Uterus (tissue), 3 donors: ENCODE measurements at regions not wholly inside any gene's neighbourhood (a gene's known extent, or its start where the extent isn't known, plus 50 kb on each side); places are given as distances from the start of the nearest gene placed in this dataset.
A peak's percentile ranks its signal among the peaks of the same experiment; 100 is the strongest.

Experiments used
- DNase-seq, 2 donors: peaks; one replicate each; pipeline ENCODE4 v3.0.0-alpha.2; 2019 to 2020
- H3K27ac ChIP-seq, 2 donors: fragments of 200-600 bp; sonication (generic); 1 replicate in 1 of 2; 2 replicates in 1 of 2; pipeline ENCODE4 v1.5.1; 2016 to 2018
- H3K27me3 ChIP-seq, 2 donors: fragments of 200-600 bp; sonication (generic); one replicate each; pipeline ENCODE4 v1.5.1; 2018 to 2019; ENCODE audit warnings: control low read depth in 1 of 2
- H3K36me3 ChIP-seq, 2 donors: fragments of 200-600 bp; sonication (generic); one replicate each; pipeline ENCODE4 v1.5.1; 2019; ENCODE audit warnings: control low read depth in 1 of 2
- H3K4me1 ChIP-seq, 2 donors: fragments of 200-600 bp; sonication (generic); one replicate each; pipeline ENCODE4 v1.5.1; 2018 to 2019; ENCODE audit warnings: control low read depth in 1 of 2
- H3K4me3 ChIP-seq, 2 donors: fragments of 200-600 bp; sonication (generic); 1 replicate in 1 of 2; 2 replicates in 1 of 2; pipeline ENCODE4 v1.5.1; 2018 to 2019; ENCODE audit warnings: mild to moderate bottlenecking in 1 of 2
- H3K9me3 ChIP-seq, 2 donors: fragments of 200-600 bp; sonication (generic); one replicate each; pipeline ENCODE4 v1.5.1; 2019; ENCODE audit warnings: control low read depth in 1 of 2
- POLR2A ChIP-seq, 2 donors: fragments of 450-650 bp; IDR thresholded peaks; one replicate each; pipeline ENCODE4 v1.6.1; 2016; ENCODE audit warnings: antibody characterized with exemption in 2 of 2, mild to moderate bottlenecking in 1 of 2, moderate library complexity in 1 of 2
- intact Hi-C: fragments of 100-400 bp; cut with DNase I; formaldehyde crosslinking; loops from one replicate; pipeline ENCODE4 v1.15.1; 2023; ENCODE audit warnings: low total_unique reads
- TF ChIP-seq, protein P1 (sequence below), 4 experiments: fragments of 200-600 bp in 2 of 4; fragments of 450-650 bp in 2 of 4; sonication (generic) in 2 of 4; IDR thresholded peaks; one replicate each; pipeline ENCODE4 v1.5.1; 2016 to 2019; ENCODE audit warnings: antibody characterized with exemption in 4 of 4, mild to moderate bottlenecking in 2 of 4, moderate library complexity in 1 of 4
- donor health status: DM: yes; HTN: yes; CAD: no.

DNA sequence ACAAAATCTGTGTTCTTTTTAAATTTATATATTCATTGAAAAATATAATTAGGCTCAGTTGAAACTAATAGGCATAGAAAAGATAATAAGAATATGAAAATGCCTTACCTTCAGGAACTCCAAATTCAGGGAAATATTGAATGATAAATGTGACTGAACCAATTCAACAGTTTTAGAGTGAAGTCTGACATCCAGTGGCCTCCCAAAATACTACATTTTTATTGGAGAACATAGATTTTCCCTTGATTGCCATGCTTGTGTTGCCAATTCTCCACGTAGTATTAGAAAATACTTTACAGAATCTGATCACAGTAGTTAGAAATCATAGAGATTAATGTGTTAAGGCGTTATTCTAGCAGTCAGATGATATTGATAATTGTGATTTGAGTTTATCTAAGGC lies 1246.7 kb downstream of the GATA3 start:
- intact Hi-C loops, result no loop called here
- TF ChIP-seq, protein P1, sequence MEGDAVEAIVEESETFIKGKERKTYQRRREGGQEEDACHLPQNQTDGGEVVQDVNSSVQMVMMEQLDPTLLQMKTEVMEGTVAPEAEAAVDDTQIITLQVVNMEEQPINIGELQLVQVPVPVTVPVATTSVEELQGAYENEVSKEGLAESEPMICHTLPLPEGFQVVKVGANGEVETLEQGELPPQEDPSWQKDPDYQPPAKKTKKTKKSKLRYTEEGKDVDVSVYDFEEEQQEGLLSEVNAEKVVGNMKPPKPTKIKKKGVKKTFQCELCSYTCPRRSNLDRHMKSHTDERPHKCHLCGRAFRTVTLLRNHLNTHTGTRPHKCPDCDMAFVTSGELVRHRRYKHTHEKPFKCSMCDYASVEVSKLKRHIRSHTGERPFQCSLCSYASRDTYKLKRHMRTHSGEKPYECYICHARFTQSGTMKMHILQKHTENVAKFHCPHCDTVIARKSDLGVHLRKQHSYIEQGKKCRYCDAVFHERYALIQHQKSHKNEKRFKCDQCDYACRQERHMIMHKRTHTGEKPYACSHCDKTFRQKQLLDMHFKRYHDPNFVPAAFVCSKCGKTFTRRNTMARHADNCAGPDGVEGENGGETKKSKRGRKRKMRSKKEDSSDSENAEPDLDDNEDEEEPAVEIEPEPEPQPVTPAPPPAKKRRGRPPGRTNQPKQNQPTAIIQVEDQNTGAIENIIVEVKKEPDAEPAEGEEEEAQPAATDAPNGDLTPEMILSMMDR (IDR thresholded peaks at IDR 0.05), result no peak
- TF ChIP-seq POLR2A (IDR thresholded peaks at IDR 0.05), result no peak
- Histone ChIP-seq H3K27ac (no peak overlapping the region), H3K4me3 (no peak overlapping the region), H3K4me1 (no peaks in the 10 kb centered on the region), H3K9me3 (no peaks in the 10 kb centered on the region), H3K27me3 (no peaks in the 10 kb centered on the region), H3K36me3 (no peaks in the 10 kb centered on the region)
- no peak for DNase-seq

DNA sequence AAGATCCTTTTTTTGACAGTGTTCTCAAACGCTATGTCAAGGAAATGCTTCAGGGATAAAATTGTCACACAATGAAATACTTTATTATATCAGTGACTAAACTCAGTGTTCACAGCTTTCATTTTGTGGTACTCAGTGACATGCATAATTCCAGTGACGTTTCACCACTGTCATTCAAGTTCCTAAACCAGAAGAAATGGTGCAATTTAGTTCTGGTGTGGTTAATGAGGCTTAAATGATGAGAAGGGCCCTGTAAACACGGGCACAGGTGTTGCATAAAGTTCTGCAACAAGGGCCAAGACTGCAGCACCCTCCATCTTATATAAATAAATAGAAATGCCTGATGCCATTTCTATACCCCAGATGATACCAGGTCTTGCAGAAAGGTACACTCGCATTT lies 1247.1 kb downstream of the GATA3 start:
- no peaks in the 10 kb centered on the region for H3K36me3 ChIP-seq
- no peaks in the 10 kb centered on the region for H3K9me3 ChIP-seq
- no peaks in the 10 kb centered on the region for H3K4me1 ChIP-seq
- H3K27ac ChIP-seq, result no peak overlapping the region
- intact Hi-C loops, result no loop called here
- H3K4me3 ChIP-seq, result no peak overlapping the region
- TF ChIP-seq, protein P1 (IDR thresholded peaks at IDR 0.05), result no peak
- no peak for TF ChIP-seq POLR2A (IDR thresholded peaks at IDR 0.05)
- DNase-seq, result no peak
- H3K27me3 ChIP-seq, result no peaks in the 10 kb centered on the region

DNA sequence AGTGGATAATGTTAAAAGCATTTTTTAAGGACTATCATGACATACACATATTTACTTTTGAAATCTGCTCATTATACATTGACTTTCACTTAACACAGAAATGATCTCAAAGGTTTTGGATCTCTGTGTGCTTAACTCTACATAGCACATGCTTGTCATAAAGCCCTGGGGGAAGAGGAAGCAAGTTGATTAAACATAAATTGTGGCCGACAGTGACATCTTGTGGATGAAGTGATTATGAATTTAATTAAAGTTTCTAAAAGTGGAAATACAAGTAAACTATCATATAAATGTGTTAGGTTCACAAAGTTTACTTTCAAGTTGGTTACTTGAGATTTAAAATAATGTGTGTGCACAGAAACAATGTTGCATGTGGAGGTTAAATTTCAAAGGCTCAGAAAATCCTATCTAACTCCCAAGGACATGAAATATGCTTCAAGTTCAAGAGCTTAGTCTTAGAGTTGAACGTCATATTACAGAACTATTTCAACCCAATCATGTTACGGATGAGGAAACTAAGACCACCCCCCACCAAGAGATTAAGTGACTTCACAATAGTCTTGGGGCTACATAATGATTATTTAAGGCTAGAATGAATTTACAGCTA lies 1247.8 kb downstream of the GATA3 start:
- intact Hi-C loops, result no loop called here
- Histone ChIP-seq H3K4me3 (no peak overlapping the region), H3K4me1 (no peaks in the 10 kb centered on the region), H3K27me3 (no peaks in the 10 kb centered on the region), H3K9me3 (no peaks in the 10 kb centered on the region), H3K27ac (no peak overlapping the region), H3K36me3 (no peaks in the 10 kb centered on the region)
- no peak for DNase-seq
- TF ChIP-seq, protein P1 (IDR thresholded peaks at IDR 0.05), result peak in 2 of 4 experiments; percentile 10 to 22
- no peak for TF ChIP-seq POLR2A (IDR thresholded peaks at IDR 0.05)

DNA sequence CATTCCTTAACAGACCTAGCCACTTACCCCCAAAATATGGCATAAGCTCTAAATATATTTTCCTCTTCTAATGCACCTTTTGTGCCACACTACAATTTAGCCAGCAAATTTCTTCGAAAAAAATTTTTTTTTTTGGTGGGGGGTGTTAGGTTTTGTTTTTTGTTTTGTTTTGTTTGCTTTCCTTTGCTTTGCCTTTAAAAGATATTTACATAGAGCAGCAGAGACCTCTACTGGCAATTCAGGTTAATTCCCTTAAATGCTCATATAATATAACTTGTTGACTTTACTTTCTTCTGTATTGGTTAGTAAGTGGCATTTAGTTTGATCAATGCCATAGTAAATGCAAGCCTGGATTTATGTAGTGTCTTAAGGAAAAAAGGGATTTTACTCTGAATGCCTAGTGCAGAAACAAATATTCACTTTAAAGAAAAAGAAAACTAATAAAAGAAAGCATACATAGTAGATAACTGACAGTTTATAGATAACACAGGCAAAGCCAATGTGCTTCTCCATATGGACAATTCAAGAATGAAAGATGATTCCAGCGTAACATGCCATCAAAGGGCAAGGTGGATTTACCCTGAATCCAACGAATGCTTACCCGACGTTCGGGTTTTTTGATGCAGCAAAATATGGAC lies 1250.6 kb downstream of the GATA3 start:
- no peaks in the 10 kb centered on the region for H3K9me3 ChIP-seq
- no peaks in the 10 kb centered on the region for H3K27me3 ChIP-seq
- no peak for DNase-seq
- intact Hi-C loops, result no loop called here
- H3K4me3 ChIP-seq, result no peak overlapping the region
- no peaks in the 10 kb centered on the region for H3K4me1 ChIP-seq
- no peak overlapping the region for H3K27ac ChIP-seq
- no peaks in the 10 kb centered on the region for H3K36me3 ChIP-seq
- no peak for TF ChIP-seq POLR2A (IDR thresholded peaks at IDR 0.05)
- TF ChIP-seq, protein P1 (IDR thresholded peaks at IDR 0.05), result peak in 2 of 4 experiments; percentile 5 to 10

DNA sequence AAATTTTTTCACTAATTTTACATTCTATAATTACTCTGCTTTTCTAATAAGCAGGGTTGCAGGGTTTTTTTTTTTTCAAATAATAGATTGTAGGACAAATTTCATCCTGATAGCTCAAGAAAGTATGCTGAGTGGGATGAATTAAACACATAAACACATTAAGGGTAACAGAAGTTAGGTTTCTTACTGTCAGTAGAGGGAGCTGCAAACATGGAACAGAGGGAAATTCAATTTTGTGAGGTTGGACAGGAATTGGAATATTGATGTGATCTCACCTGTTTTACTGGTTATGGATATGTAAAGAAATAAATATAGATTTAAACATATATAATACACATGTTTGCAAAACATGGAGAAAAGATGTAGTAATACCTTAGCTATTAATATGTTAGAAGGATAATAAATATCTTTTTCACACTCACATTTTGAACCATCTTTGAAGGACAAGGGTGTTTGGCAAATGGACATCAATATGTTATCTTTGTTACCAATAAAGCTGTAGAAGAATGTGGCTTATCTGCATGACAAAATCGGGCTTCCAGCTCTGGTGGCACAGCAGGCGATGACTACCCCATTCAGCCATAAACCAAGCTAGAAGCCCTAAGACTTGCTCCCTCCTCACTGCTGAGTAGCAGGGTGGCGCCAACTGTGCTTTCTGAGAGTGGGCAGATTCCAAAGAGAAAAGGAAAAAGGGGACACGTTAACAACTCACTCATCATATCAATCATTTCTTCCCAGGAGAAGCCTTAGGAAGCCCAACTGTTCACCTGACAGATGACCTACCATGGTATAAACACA lies 1257.4 kb downstream of the GATA3 start:
- TF ChIP-seq, protein P1 (IDR thresholded peaks at IDR 0.05), result no peak
- no peak for TF ChIP-seq POLR2A (IDR thresholded peaks at IDR 0.05)
- Histone ChIP-seq H3K27me3 (no peaks in the 10 kb centered on the region), H3K9me3 (no peaks in the 10 kb centered on the region), H3K4me1 (no peaks in the 10 kb centered on the region), H3K4me3 (no peak overlapping the region), H3K36me3 (no peaks in the 10 kb centered on the region), H3K27ac (no peak overlapping the region)
- DNase-seq, result no peak
- intact Hi-C loops, result no loop called here
